ENCODE measurements at regions not wholly inside any gene's neighbourhood (a gene's known extent, or its start where the extent isn't known, plus 50 kb on each side); places are given as distances from the start of the nearest gene placed in this dataset.

GRCh38 chr2:149972066-149972465, 384.5 kb upstream of the MMADHC start:
- DNase-seq: no peak
- in situ Hi-C loops (cut with HindIII; ENCODE audit: low pct_ligation_motif_present, low pct_unique_long_range_greater_than_20kb, low sequenced_read_pairs): no loop called here

DNA sequence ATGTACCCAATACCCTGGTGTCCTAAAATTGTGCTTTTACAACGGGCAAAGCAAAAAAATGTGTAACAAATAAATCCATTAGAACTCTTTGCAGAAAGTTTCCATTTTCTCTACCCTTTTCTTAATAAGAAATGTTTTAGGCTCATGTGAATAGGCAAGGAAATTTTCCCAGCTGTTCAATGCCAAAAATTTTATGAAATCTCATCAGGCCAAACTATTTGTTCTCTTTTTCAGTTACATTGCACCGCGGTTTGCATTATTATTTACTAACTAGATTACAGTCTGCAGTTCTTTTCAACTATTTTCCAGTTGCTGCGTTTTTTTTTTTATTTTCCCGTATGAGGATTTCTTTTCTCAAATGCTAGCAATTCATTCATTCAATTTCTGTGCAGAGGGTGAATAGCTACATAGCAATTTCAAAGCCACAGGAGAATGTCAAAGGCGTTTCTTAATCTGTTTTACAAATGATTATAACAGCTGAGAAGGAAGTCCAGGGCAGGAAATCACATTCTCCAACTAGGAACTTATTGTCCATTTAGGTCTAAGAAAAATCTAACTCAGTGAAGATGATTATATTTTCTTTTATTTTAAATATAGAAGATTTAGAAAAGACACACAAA, 367.5 kb upstream of the MMADHC start:
- DNase-seq: no peak
- in situ Hi-C loops (cut with HindIII; ENCODE audit: low pct_ligation_motif_present, low pct_unique_long_range_greater_than_20kb, low sequenced_read_pairs): no loop called here

- in situ Hi-C loops (cut with HindIII; ENCODE audit: low pct_ligation_motif_present, low pct_unique_long_range_greater_than_20kb, low sequenced_read_pairs): no loop called here
- DNase-seq: no peak
Observed at GRCh38 chr2:149953627-149954026, 366.1 kb upstream of the MMADHC start.

- in situ Hi-C loops (cut with HindIII; ENCODE audit: low pct_ligation_motif_present, low pct_unique_long_range_greater_than_20kb, low sequenced_read_pairs): no loop called here
- DNase-seq: no peak
Observed at GRCh38 chr2:149931486-149931885, 343.9 kb upstream of the MMADHC start.

DNA sequence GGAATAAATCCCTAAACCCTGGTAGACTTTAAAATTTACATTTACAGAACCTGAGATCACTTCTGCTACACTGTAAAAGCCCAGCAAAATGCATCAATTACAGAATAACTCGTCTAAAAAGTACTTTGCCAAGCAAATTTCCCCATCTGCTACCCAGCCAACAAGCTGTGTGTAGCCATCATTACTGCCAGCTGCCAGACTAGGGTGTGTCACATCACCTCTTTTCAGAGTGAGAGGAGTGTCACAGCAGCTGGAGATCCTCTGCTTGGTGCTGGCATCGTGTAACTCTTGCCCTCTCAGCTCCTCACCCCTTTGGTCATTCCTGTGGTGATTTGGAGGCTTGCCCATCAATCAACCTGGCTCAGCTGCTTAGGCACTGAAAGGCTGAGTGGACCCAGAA, 340.4 kb upstream of the MMADHC start:
- no peak for DNase-seq
- in situ Hi-C loops (cut with HindIII; ENCODE audit: low pct_ligation_motif_present, low pct_unique_long_range_greater_than_20kb, low sequenced_read_pairs): no loop called here

- in situ Hi-C loops (cut with HindIII; ENCODE audit: low pct_ligation_motif_present, low pct_unique_long_range_greater_than_20kb, low sequenced_read_pairs): no loop called here
- DNase-seq: no peak
Observed at GRCh38 chr2:149926149-149926548, 338.6 kb upstream of the MMADHC start.

GRCh38 chr2:149924549-149925213, 337.1 kb upstream of the MMADHC start:
- in situ Hi-C loops (cut with HindIII; ENCODE audit: low pct_ligation_motif_present, low pct_unique_long_range_greater_than_20kb, low sequenced_read_pairs): no loop called here

DNA sequence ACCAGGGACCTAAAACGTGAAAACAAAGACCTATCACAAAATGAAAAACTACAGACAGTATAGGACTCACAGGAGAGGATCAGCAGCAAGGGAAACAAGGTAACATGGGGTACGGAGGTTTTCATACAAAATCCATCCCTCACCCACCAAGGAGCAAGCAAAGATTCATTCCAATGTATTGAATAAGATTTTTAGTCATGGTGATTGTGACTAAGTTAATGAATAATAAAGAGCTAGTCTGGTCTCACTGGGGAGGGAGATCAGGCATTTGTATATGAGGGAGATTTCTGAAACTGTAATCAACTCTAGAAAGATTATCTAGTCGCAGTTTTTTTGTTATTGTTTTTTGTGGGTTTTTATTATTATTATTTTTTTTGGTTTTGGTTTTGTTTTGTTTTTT, 336.5 kb upstream of the MMADHC start:
- peak; percentile 68 for DNase-seq
- in situ Hi-C loops (cut with HindIII; ENCODE audit: low pct_ligation_motif_present, low pct_unique_long_range_greater_than_20kb, low sequenced_read_pairs): no loop called here

More at GRCh38 chr2:149924549-149925213, 337.1 kb upstream of the MMADHC start:
- no peak for DNase-seq

DNA sequence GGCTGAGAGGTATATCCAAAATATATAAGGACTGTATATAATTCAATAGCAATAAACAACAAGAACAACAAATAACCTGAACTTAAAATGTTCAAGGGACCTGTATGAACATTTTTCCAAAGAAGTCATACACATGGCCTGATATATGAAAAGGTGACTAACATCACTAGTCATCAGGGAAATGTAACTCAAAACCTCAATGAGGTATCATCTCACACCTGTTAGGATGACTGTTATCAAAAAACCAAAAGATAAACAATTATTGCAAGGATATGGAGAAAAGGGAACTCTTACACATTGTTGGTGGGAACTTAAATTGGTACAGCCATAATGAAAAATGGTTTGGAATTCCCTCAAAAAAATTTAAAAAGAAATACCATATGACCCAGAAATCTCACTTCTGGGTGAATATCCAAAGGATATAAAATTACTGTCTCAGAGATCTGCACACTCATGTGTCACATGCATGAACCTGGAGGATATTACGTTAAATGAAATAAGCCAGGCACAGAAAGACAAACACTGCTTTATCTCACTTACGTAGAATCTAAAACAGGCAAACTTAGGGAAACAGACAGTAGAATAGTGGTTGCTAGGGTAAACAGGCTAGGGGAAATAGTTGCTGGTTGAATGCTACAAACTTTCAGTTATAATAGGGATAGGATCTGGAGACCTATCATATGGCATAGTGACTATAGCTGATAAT, 334.5 kb upstream of the MMADHC start:
- in situ Hi-C loops (cut with HindIII; ENCODE audit: low pct_ligation_motif_present, low pct_unique_long_range_greater_than_20kb, low sequenced_read_pairs): no loop called here
- DNase-seq: no peak

GRCh38 chr2:149920389-149920788, 332.8 kb upstream of the MMADHC start:
- DNase-seq: no peak
- in situ Hi-C loops (cut with HindIII; ENCODE audit: low pct_ligation_motif_present, low pct_unique_long_range_greater_than_20kb, low sequenced_read_pairs): no loop called here

DNA sequence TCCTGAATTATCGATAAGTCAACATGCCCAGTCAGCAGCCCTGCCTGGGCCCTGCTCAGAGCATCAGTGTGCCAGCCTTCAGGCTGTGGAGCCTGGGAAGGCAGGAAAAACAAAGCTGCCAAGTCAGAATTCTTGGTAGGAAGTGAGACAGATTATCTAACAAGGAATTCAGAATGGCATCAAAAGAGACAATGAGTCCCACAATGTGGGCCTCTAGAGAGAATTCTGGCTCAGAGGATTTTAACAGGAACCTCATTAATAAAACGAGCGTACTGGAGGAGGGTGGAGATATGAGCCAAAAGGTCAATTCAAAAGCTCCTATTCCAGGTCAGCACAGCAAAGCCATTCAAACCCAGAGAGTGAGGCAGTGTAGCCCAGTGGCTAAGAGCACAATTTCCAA, 327.6 kb upstream of the MMADHC start:
- DNase-seq: no peak
- in situ Hi-C loops (cut with HindIII; ENCODE audit: low pct_ligation_motif_present, low pct_unique_long_range_greater_than_20kb, low sequenced_read_pairs): no loop called here

GRCh38 chr2:149908726-149909683, 321.4 kb upstream of the MMADHC start:
- in situ Hi-C loops (cut with HindIII; ENCODE audit: low pct_ligation_motif_present, low pct_unique_long_range_greater_than_20kb, low sequenced_read_pairs): no loop called here
- DNase-seq: no peak

DNA sequence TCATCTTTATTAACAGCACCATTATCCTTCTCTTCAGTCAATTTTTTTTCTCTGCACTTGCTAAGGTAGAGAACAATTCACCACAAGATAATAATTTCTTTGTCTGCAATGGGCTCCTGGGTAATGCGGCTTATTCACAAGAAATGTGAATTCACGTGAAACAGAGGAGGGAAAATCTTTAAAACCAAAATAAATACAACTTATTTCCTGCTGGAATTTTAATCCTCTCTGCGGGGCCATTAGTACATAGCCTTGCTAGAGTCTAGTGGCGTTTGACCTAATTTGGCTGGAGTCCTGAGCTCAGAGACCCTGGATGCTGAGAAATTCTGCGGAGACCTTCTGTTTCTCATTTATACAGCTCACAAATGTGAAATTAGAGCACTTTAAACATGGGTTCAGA, 319.3 kb upstream of the MMADHC start:
- in situ Hi-C loops (cut with HindIII; ENCODE audit: low pct_ligation_motif_present, low pct_unique_long_range_greater_than_20kb, low sequenced_read_pairs): no loop called here
- DNase-seq: no peak

DNA sequence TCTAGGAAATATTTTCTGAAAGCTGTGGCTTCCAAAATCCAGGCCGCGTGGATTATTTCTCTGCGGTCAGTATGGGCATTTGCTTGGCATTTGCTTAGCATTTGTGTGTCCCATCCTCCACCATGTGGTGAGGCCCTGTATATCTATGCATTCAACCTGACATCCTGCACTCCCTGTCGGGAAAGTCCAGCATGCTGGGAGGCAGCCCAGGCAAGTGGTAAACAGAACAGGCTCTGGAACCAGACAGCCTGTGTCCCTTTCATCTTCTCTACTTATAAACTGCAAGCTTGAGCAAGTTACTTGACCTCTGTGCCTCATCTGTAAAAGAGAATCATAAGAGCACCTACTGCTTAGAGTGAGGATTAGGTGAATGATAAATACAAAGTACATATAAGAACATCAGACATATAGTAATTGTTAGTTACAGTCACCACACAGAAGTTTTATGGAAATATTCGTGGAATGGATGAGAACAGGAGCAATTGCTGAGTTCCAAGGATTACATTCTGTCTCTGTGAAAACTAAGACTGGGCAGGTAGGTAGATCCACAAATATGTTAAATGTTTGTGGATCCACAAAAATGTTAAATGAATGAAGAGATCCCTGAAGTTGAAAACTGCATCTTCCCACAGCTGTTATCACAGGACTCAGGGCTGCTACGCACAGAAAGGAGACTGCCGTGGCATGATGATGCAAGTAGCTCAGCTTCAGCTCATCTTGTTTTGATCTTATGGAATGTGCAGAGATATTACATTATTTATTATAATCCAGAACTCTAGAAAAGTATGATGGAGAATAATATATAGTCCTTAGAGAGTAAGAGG, 317.0 kb upstream of the MMADHC start:
- DNase-seq: no peak

DNA sequence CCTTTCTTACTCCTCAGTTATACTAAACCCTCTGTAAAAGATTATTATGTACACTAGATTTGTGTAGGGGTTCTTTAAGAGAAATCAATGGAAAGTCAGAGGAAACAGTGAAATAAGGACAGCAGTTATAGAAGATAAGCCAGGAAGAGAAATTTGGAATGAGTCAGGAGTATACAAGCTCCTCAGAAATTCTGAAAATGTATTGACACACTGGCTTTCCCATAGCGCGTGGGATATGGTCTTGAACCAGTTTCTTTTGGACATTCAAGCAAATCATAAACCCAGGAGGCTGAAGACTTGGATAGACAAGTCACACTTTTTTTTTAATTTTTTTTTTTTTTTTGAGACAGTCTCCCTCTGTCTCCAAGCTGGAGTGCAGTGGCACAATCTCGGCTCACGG, 316.1 kb upstream of the MMADHC start:
- in situ Hi-C loops (cut with HindIII; ENCODE audit: low pct_ligation_motif_present, low pct_unique_long_range_greater_than_20kb, low sequenced_read_pairs): no loop called here
- DNase-seq: no peak

More for the DNA sequence above, 317.0 kb upstream of the MMADHC start:
- in situ Hi-C loops (cut with HindIII; ENCODE audit: low pct_ligation_motif_present, low pct_unique_long_range_greater_than_20kb, low sequenced_read_pairs): no loop called here

DNA sequence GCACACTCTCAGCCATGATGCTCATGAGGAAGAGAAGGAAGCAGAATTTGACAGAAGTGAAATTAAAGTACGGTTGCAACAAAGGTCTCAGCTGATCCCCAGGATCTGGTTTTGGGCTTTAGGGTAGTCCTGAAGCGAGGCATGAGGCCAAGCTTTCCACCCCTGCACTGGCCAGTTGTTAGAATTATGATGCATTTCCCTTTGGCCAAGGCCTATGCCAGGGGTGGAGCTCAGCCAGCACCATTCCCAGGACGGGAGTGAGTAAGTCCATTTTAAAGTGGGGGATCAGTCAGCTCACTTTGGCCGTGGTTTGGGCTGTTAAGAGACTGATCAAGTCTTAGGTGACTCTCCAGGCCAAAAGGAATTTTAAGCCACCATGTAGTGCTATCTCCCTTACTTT, 314.5 kb upstream of the MMADHC start:
- in situ Hi-C loops (cut with HindIII; ENCODE audit: low pct_ligation_motif_present, low pct_unique_long_range_greater_than_20kb, low sequenced_read_pairs): no loop called here
- DNase-seq: no peak

DNA sequence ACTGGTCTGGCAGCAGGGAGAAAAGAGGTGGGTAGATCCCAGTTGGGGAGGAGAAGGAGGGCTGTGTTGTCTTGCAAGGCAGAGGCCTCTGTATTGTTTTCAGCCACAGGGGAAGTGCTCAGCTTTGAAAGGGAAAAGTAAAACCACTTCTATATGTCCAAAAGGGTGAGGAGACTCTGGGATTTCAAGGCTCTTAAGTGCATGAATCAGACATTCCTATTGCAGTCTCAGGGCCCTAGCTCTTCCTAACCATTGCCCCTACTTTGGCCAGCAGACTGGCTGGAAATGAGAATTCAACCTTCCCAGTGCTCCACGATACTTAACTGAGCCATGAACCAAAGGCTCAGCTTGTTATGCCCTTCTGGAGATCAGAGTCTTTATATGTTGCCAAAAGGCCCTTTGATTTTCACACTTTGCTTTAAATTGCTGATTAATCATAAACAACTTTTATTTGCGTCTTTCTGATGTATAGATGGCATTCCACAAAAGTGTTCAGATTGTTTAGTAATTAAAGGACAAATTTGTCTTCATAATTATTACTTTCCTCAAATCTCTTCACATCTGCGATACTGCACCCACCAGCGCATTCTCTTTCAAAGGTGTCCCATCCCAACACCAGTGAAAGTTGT, 313.8 kb upstream of the MMADHC start:
- in situ Hi-C loops (cut with HindIII; ENCODE audit: low pct_ligation_motif_present, low pct_unique_long_range_greater_than_20kb, low sequenced_read_pairs): no loop called here
- no peak for DNase-seq

DNA sequence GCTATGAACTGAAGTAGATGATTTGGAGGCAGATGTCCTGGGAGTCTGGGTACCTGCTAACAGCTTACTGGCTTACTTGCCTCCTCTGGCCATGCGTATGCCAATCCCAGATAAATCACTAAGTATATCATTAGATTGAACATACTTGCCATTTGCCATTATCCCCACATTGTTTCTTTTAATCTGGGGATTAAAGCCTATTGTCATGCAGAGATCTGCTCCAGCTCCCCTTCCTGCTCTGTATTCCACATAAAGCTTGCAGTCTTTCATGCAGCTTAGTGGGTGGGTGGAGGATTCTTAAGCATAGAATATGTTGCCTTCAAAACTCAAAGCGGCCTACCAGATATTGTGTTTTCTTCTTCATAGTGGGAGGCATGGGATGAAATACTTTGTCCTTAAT, 311.8 kb upstream of the MMADHC start:
- in situ Hi-C loops (cut with HindIII; ENCODE audit: low pct_ligation_motif_present, low pct_unique_long_range_greater_than_20kb, low sequenced_read_pairs): no loop called here
- DNase-seq: no peak

Data from ACHN (cell line).